ENCODE measurements at regions not wholly inside any gene's neighbourhood (a gene's known extent, or its start where the extent isn't known, plus 50 kb on each side); places are given as distances from the start of the nearest gene placed in this dataset.
"Not testable (repeated sequence)": the region's sequence is repeated elsewhere in the genome, so short reads cannot be mapped to it uniquely, and the experiment has no call there.

GRCh38 chr7:66504131-66504530, 124.5 kb upstream of the KCTD7 start:
- DNase-seq: no peak

GRCh38 chr7:66505009-66505408, 123.7 kb upstream of the KCTD7 start:
- no peak for DNase-seq

GRCh38 chr7:66505531-66506451, 122.9 kb upstream of the KCTD7 start:
- no peak for DNase-seq

- DNase-seq: not testable (repeated sequence)
Measured at GRCh38 chr7:66506703-66507102, 122.0 kb upstream of the KCTD7 start.

- no peak for DNase-seq
Measured at GRCh38 chr7:66507764-66508296, 120.9 kb upstream of the KCTD7 start.

- no peak for DNase-seq
Measured at GRCh38 chr7:66508431-66508830, 120.2 kb upstream of the KCTD7 start.

- no peak for DNase-seq
Measured at GRCh38 chr7:66514050-66514449, 114.6 kb upstream of the KCTD7 start.

- DNase-seq: no peak
Measured at GRCh38 chr7:66517212-66517909, 111.3 kb upstream of the KCTD7 start.

- DNase-seq: no peak
Measured at GRCh38 chr7:66518151-66518691, 110.5 kb upstream of the KCTD7 start.

- DNase-seq: no peak
Measured at GRCh38 chr7:66521675-66522074, 107.0 kb upstream of the KCTD7 start.

- DNase-seq: no peak
Measured at GRCh38 chr7:66522518-66522917, 106.2 kb upstream of the KCTD7 start.

- DNase-seq: no peak
Measured at GRCh38 chr7:66523409-66523808, 105.3 kb upstream of the KCTD7 start.

GRCh38 chr7:66524738-66525137, 103.9 kb upstream of the KCTD7 start:
- no peak for DNase-seq

GRCh38 chr7:66526782-66527181, 101.9 kb upstream of the KCTD7 start:
- DNase-seq: not testable (repeated sequence)

GRCh38 chr7:66528652-66529051, 100.0 kb upstream of the KCTD7 start:
- no peak for DNase-seq

GRCh38 chr7:66529883-66530610, 98.6 kb upstream of the KCTD7 start:
- no peak for DNase-seq

- no peak for DNase-seq
Measured at GRCh38 chr7:66535414-66536329, 93.0 kb upstream of the KCTD7 start.

- no peak for DNase-seq
Measured at GRCh38 chr7:66537380-66537779, 91.3 kb upstream of the KCTD7 start.

GRCh38 chr7:66537876-66538275, 90.8 kb upstream of the KCTD7 start:
- DNase-seq: no peak

GRCh38 chr7:66539264-66539623, 89.4 kb upstream of the KCTD7 start:
- no peak for DNase-seq

- DNase-seq: no peak
Measured at GRCh38 chr7:66539902-66540375, 88.7 kb upstream of the KCTD7 start.

GRCh38 chr7:66542049-66542448, 86.6 kb upstream of the KCTD7 start:
- DNase-seq: no peak

All from NCI-H187 (cell line).